Heart left ventricle (tissue), 16 donors: ENCODE measurements at regions not wholly inside any gene's neighbourhood (a gene's known extent, or its start where the extent isn't known, plus 50 kb on each side); places are given as distances from the start of the nearest gene placed in this dataset.
A peak's percentile ranks its signal among the peaks of the same experiment; 100 is the strongest.

Source experiments
- ATAC-seq, 4 donors: fragments of 200-7000 bp; cut with Tn5 transposase; one replicate each; pipeline ENCODE4 v1.9.1; 2020 to 2022; ENCODE audit warnings: moderate library complexity in 4 of 4, mild to moderate bottlenecking in 3 of 4, moderate number of reproducible peaks in 1 of 4
- DNase-seq, 5 donors: peaks; one replicate each; pipeline ENCODE4 v3.0.0-alpha.2; 2020
- H3K27ac ChIP-seq, 12 donors: fragments of 200-600 bp; sonication (generic) in 4 of 12; one replicate each; pipeline versions ENCODE4 v1.5.0 to v1.8.0; 2016 to 2022; ENCODE audit warnings: mild to moderate bottlenecking in 2 of 12
- H3K27me3 ChIP-seq, 9 donors: fragments of 200-600 bp; sonication (generic) in 2 of 9; one replicate each; pipeline versions ENCODE4 v1.5.1 to v1.8.0; 2016 to 2022; ENCODE audit warnings: mild to moderate bottlenecking in 3 of 9
- H3K36me3 ChIP-seq, 9 donors: fragments of 200-600 bp; sonication (generic) in 2 of 9; one replicate each; pipeline versions ENCODE4 v1.5.0 to v1.8.0; 2018 to 2022; ENCODE audit warnings: mild to moderate bottlenecking in 2 of 9
- H3K4me1 ChIP-seq, 12 donors: fragments of 200-600 bp; sonication (generic) in 4 of 12; one replicate each; pipeline versions ENCODE4 v1.5.0 to v1.8.0; 2016 to 2022; ENCODE audit warnings: mild to moderate bottlenecking in 3 of 12
- H3K4me3 ChIP-seq, 12 donors: fragments of 200-600 bp; sonication (generic) in 4 of 12; one replicate each; pipeline versions ENCODE4 v1.5.0 to v1.8.0; 2017 to 2022; ENCODE audit warnings: mild to moderate bottlenecking in 9 of 12, moderate library complexity in 4 of 12
- H3K9me3 ChIP-seq, 12 donors: fragments of 200-600 bp; sonication (generic) in 4 of 12; one replicate each; pipeline versions ENCODE4 v1.5.0 to v1.8.0; 2016 to 2022; ENCODE audit warnings: mild to moderate bottlenecking in 1 of 12
- POLR2A ChIP-seq, 2 donors: fragments of 450-650 bp; IDR thresholded peaks; one replicate each; pipeline ENCODE4 v1.6.1; 2017; ENCODE audit warnings: antibody characterized with exemption in 2 of 2, mild to moderate bottlenecking in 2 of 2, moderate library complexity in 2 of 2
- WGBS, 4 donors: extraction: QIAGEN DNeasy Blood & Tissue Kit in 2 of 4; methylation state at CpG; one replicate each; pipeline versions ENCODE4 v1.1.5 to v1.1.7; 2013 to 2018; 5-methylcytosine and 5-hydroxymethylcytosine counted together
- intact Hi-C, 10 donors: fragments of 100-400 bp; cut with DNase I; formaldehyde crosslinking; loops; one replicate each; pipeline versions ENCODE4 v1.11.1 to v1.14.2; 2022
- TF ChIP-seq, protein P1 (sequence below), 12 donors: fragments of 200-600 bp; sonication (generic) in 4 of 12; IDR thresholded peaks; one replicate each; pipeline versions ENCODE4 v1.5.0 to v1.8.0; 2018 to 2022; ENCODE audit warnings: antibody characterized with exemption in 12 of 12, mild to moderate bottlenecking in 5 of 12
- donor health status: ischemic (EF 13 %, LVEDD 7.1; RV severe dilation, severe dysfunction).
- donor health status: healthy with polysubstance abuse.
- donor health status: DM: no; HTN: yes; CAD: no.
- donor health status: DM: no; HTN: no; CAD: no.
- donor health status: ischemic (EF 25% LVEDD 6.9; RV normal size, moderate dysfunction).
- donor health status: ischemic (EF 25% LVEDD 5.7; RV mildly dilated, moderate dysfunction).
- donor health status: healthy.
- donor health status: DM: yes; HTN: yes; CAD: no.
- donor health status: ischemic (EF 35%, LVEDD 5.7; RV mildly dilated, moderate dysfunction).
- donor health status: nonischemic (EF 11% LVEDD 7.7; RV severe dilation, severe dysfunction).
- donor health status: DM: yes; HTN: yes; CAD: no.
- donor health status: PGD.
- donor health status: ischemic (EF 29% LVEDD 5.4; RV normal size, mild dysfunction).
- donor health status: nonischemic (EF 23%, LVEDD 6.1; RV moderate dilation, normal function).

GRCh38 chr6:81689580-81689979, 62.9 kb downstream of the TENT5A start:
- Histone ChIP-seq H3K27ac (no peak overlapping the region), H3K27me3 (no peaks in the 10 kb centered on the region), H3K36me3 (no peaks in the 10 kb centered on the region), H3K4me1 (peaks cover 0 to 16% (median 0%) of the 10 kb centered on the region in 12 donors), H3K9me3 (no peaks in the 10 kb centered on the region), H3K4me3 (no peak overlapping the region)
- intact Hi-C loops: loop anchor here in 2 of 10 donors (10.0 kb wide), 1 partner anchor 55 kb away; no protein-coding TSS in a partner anchor
- no peak for TF ChIP-seq POLR2A (IDR thresholded peaks at IDR 0.05)
- TF ChIP-seq, protein P1, sequence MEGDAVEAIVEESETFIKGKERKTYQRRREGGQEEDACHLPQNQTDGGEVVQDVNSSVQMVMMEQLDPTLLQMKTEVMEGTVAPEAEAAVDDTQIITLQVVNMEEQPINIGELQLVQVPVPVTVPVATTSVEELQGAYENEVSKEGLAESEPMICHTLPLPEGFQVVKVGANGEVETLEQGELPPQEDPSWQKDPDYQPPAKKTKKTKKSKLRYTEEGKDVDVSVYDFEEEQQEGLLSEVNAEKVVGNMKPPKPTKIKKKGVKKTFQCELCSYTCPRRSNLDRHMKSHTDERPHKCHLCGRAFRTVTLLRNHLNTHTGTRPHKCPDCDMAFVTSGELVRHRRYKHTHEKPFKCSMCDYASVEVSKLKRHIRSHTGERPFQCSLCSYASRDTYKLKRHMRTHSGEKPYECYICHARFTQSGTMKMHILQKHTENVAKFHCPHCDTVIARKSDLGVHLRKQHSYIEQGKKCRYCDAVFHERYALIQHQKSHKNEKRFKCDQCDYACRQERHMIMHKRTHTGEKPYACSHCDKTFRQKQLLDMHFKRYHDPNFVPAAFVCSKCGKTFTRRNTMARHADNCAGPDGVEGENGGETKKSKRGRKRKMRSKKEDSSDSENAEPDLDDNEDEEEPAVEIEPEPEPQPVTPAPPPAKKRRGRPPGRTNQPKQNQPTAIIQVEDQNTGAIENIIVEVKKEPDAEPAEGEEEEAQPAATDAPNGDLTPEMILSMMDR (IDR thresholded peaks at IDR 0.05): no peak
- ATAC-seq: no peak
- WGBS, 4 donors: 43 to 52% (median 47%) methylated on average over 3 of the region's 3 CpGs
- DNase-seq: no peak

GRCh38 chr6:81683912-81684311, 68.6 kb downstream of the TENT5A start:
- Histone ChIP-seq H3K4me1 (peaks cover 0 to 21% (median 1%) of the 10 kb centered on the region in 12 donors), H3K36me3 (no peaks in the 10 kb centered on the region), H3K4me3 (no peak overlapping the region), H3K9me3 (peaks cover 0 to 2% (median 0%) of the 10 kb centered on the region in 12 donors), H3K27ac (no peak overlapping the region), H3K27me3 (no peaks in the 10 kb centered on the region)
- TF ChIP-seq, protein P1 (IDR thresholded peaks at IDR 0.05): no peak
- TF ChIP-seq POLR2A (IDR thresholded peaks at IDR 0.05): no peak
- no peak for ATAC-seq
- intact Hi-C loops: loop anchor here in 2 of 10 donors (10.0 kb wide), 1 partner anchor 61 kb away; no protein-coding TSS in a partner anchor
- no peak for DNase-seq
- 29 to 49% (median 39%) methylated on average over 5 of the region's 5 CpGs for WGBS, 4 donors

GRCh38 chr6:81682858-81683620, 69.4 kb downstream of the TENT5A start:
- TF ChIP-seq, protein P1 (IDR thresholded peaks at IDR 0.05): no peak
- no peak for TF ChIP-seq POLR2A (IDR thresholded peaks at IDR 0.05)
- Histone ChIP-seq H3K27me3 (no peaks in the 10 kb centered on the region), H3K4me3 (no peak overlapping the region), H3K4me1 (peaks cover 0 to 21% (median 1%) of the 10 kb centered on the region in 12 donors), H3K9me3 (peaks cover 0 to 5% (median 0%) of the 10 kb centered on the region in 12 donors), H3K27ac (no peak overlapping the region), H3K36me3 (no peaks in the 10 kb centered on the region)
- no peak for DNase-seq
- ATAC-seq: no peak
- intact Hi-C loops: loop anchor here in 2 of 10 donors (10.0 kb wide), 1 partner anchor 62 kb away; no protein-coding TSS in a partner anchor
- WGBS, 4 donors: 56 to 69% (median 63%) methylated on average over 5 of the region's 5 CpGs

GRCh38 chr6:81682235-81682795, 70.2 kb downstream of the TENT5A start:
- peak overlapping the region in 9 of 12 donors; percentile 2 to 63 (median 35) for H3K27ac ChIP-seq
- H3K4me3 ChIP-seq: no peak overlapping the region
- no peaks in the 10 kb centered on the region for H3K36me3 ChIP-seq
- TF ChIP-seq, protein P1 (IDR thresholded peaks at IDR 0.05): peak in 4 of 12 donors; percentile 8 to 26 (median 12)
- no peak for TF ChIP-seq POLR2A (IDR thresholded peaks at IDR 0.05)
- intact Hi-C loops: loop anchor here in 2 of 10 donors (10.0 kb wide), 1 partner anchor 62 kb away; no protein-coding TSS in a partner anchor
- peaks cover 0 to 21% (median 1%) of the 10 kb centered on the region in 12 donors for H3K4me1 ChIP-seq
- ATAC-seq (peak; percentile 73 to 94 (median 86)), DNase-seq (no peak)
- no peaks in the 10 kb centered on the region for H3K27me3 ChIP-seq
- peaks cover 0 to 12% (median 0%) of the 10 kb centered on the region in 12 donors for H3K9me3 ChIP-seq
